Stimulated activated CD4-positive, alpha-beta T cell treated with anti-CD3 and anti-CD28 coated beads, Interleukin-2, amount 100 ng/mL, for 48 hours (primary cell): ENCODE measurements at regions not wholly inside any gene's neighbourhood (a gene's known extent, or its start where the extent isn't known, plus 50 kb on each side); places are given as distances from the start of the nearest gene placed in this dataset.

Experiments
- DNase-seq, 2 donors: peaks; one replicate each; pipeline ENCODE4 v3.0.0-alpha.2; 2020

GRCh38 chr11:70005107-70005818 lies 72.9 kb upstream of the ANO1 start:
- no peak for DNase-seq

GRCh38 chr11:70007796-70008195 lies 70.3 kb upstream of the ANO1 start:
- DNase-seq: no peak

GRCh38 chr11:70010774-70011173 lies 67.3 kb upstream of the ANO1 start:
- no peak for DNase-seq

- no peak for DNase-seq
Measured at GRCh38 chr11:70012134-70012733, 65.9 kb upstream of the ANO1 start.

GRCh38 chr11:70014291-70014690 lies 63.8 kb upstream of the ANO1 start:
- DNase-seq: no peak

GRCh38 chr11:70016666-70017367 lies 61.3 kb upstream of the ANO1 start:
- no peak for DNase-seq

GRCh38 chr11:70018816-70019215 lies 59.3 kb upstream of the ANO1 start:
- no peak for DNase-seq

- no peak for DNase-seq
Measured at GRCh38 chr11:70019576-70020011, 58.5 kb upstream of the ANO1 start.

GRCh38 chr11:70020336-70021214 lies 57.5 kb upstream of the ANO1 start:
- no peak for DNase-seq

- no peak for DNase-seq
Measured at GRCh38 chr11:70021586-70021985, 56.5 kb upstream of the ANO1 start.

- DNase-seq: no peak
Measured at GRCh38 chr11:70024036-70024772, 53.9 kb upstream of the ANO1 start.

GRCh38 chr11:70024773-70025045 lies 53.4 kb upstream of the ANO1 start:
- no peak for DNase-seq

GRCh38 chr11:70025308-70025707 lies 52.8 kb upstream of the ANO1 start:
- no peak for DNase-seq

- DNase-seq: no peak
Measured at GRCh38 chr11:70026012-70026411, 52.1 kb upstream of the ANO1 start.

GRCh38 chr11:70026726-70027125 lies 51.4 kb upstream of the ANO1 start:
- no peak for DNase-seq

- no peak for DNase-seq
Measured at GRCh38 chr11:70027451-70027850, 50.7 kb upstream of the ANO1 start.

- DNase-seq: no peak
Measured at GRCh38 chr11:70028147-70028855, 49.8 kb upstream of the ANO1 start.
